ENCODE measurements at regions not wholly inside any gene's neighbourhood (a gene's known extent, or its start where the extent isn't known, plus 50 kb on each side); places are given as distances from the start of the nearest gene placed in this dataset.
"Not testable (repeated sequence)": the region's sequence is repeated elsewhere in the genome, so short reads cannot be mapped to it uniquely, and the experiment has no call there.

DNA sequence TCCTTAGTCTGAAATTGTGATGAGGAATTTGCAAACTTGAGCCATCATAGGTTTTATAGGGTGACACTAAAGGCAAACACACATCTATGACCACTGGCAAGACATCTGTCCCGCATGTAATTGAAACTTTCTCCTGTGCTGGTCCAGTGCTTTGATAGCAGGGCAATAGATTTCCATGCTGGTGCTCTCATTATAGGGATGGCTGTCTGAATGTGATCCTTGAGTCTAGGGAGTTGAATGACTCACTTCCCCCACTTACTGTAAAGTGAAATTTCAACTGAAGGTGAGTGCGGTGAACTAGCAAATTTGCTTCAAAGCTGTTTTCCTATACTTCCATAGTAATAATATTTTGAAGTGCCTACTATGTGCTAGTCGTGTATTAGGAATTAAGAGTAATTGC, 1630.0 kb downstream of the STIM2 start:
- intact Hi-C loops (cut with DNase I; ENCODE audit: low total_unique reads): no loop called here
- H3K9me3 ChIP-seq: no peaks in the 10 kb centered on the region
- H3K27me3 ChIP-seq: no peaks in the 10 kb centered on the region
- TF ChIP-seq, protein P1, sequence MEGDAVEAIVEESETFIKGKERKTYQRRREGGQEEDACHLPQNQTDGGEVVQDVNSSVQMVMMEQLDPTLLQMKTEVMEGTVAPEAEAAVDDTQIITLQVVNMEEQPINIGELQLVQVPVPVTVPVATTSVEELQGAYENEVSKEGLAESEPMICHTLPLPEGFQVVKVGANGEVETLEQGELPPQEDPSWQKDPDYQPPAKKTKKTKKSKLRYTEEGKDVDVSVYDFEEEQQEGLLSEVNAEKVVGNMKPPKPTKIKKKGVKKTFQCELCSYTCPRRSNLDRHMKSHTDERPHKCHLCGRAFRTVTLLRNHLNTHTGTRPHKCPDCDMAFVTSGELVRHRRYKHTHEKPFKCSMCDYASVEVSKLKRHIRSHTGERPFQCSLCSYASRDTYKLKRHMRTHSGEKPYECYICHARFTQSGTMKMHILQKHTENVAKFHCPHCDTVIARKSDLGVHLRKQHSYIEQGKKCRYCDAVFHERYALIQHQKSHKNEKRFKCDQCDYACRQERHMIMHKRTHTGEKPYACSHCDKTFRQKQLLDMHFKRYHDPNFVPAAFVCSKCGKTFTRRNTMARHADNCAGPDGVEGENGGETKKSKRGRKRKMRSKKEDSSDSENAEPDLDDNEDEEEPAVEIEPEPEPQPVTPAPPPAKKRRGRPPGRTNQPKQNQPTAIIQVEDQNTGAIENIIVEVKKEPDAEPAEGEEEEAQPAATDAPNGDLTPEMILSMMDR (IDR thresholded peaks at IDR 0.05): no peak
- TF ChIP-seq POLR2A (IDR thresholded peaks at IDR 0.05): no peak
- TF ChIP-seq POLR2AphosphoS5 (IDR thresholded peaks at IDR 0.05): no peak
- no peak overlapping the region for H3K4me3 ChIP-seq
- no peak for DNase-seq (ENCODE audit: low spot score in 2 of 2)
- no peaks in the 10 kb centered on the region for H3K4me1 ChIP-seq
- peaks cover 4% of the 10 kb centered on the region for H3K36me3 ChIP-seq
- no peak overlapping the region for H3K27ac ChIP-seq

DNA sequence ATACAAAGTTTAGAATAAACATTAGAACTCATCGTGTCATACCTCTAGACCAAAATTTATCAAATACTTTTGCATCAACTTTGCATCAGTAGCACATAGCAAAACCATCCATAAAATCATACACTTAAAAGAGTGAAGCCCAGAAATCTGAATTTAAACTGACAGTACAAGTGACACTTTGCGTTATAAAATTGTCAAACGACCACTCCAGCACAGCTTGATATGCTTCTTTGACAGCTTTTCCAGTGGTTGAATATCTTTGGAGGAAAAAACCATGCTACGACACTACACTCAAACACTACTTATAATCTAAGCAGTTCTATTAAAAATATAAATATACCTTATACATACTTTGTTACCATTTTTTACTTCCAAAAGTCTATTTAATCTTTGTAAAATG, 1644.4 kb downstream of the STIM2 start:
- TF ChIP-seq POLR2A (IDR thresholded peaks at IDR 0.05) (no peak), POLR2AphosphoS5 (IDR thresholded peaks at IDR 0.05) (no peak)
- TF ChIP-seq, protein P1 (IDR thresholded peaks at IDR 0.05): no peak
- Histone ChIP-seq H3K27me3 (no peaks in the 10 kb centered on the region), H3K4me3 (no peak overlapping the region), H3K9me3 (no peaks in the 10 kb centered on the region), H3K36me3 (peaks cover 3% of the 10 kb centered on the region), H3K27ac (no peak overlapping the region), H3K4me1 (no peaks in the 10 kb centered on the region)
- DNase-seq (ENCODE audit: low spot score in 2 of 2): no peak
- intact Hi-C loops (cut with DNase I; ENCODE audit: low total_unique reads): no loop called here

DNA sequence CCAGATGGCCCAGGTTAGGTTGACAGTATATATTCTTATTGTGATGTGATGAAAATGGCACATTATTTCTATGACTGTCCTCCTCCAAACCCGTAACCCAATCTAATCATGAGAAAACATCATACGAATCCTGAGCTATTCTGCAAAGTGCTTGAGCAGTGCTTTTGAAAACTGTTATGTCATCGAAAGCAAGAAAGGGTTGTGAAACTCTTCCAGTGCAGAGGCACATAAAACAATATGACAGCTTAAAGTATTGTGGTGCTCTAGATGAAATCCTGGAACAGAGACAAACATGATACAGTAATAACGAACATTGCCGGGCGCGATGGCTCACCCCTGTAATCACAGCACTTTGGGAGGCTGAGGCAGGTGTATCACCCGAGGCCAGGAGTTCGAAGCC, 1648.0 kb downstream of the STIM2 start:
- no peak for DNase-seq (ENCODE audit: low spot score in 2 of 2)
- H3K4me1 ChIP-seq: no peaks in the 10 kb centered on the region
- H3K4me3 ChIP-seq: no peak overlapping the region
- H3K9me3 ChIP-seq: no peaks in the 10 kb centered on the region
- no peaks in the 10 kb centered on the region for H3K36me3 ChIP-seq
- H3K27ac ChIP-seq: no peak overlapping the region
- intact Hi-C loops (cut with DNase I; ENCODE audit: low total_unique reads): no loop called here
- no peak for TF ChIP-seq POLR2A (IDR thresholded peaks at IDR 0.05)
- TF ChIP-seq, protein P1 (IDR thresholded peaks at IDR 0.05): no peak
- no peak for TF ChIP-seq POLR2AphosphoS5 (IDR thresholded peaks at IDR 0.05)
- H3K27me3 ChIP-seq: no peaks in the 10 kb centered on the region

DNA sequence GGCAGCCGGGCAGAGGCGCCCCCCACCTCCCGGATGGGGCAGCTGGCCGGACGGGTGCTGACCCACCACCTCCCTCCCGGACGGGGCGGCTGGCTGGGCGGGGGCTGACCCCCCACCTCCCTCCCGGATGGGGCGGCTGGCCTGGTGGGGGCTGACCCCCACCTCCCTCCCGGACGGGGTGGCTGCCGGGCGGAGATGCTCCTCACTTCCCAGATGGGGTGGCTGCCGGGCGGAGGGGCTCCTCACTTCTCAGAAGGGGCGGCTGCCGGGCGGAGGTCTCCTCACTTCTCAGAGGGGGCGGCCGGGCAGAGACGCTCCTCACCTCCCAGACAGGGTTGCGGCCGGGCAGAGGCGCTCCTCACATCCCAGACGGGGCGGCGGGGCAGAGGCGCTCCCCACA, 1654.1 kb downstream of the STIM2 start:
- not testable (repeated sequence) for H3K4me1 ChIP-seq

DNA sequence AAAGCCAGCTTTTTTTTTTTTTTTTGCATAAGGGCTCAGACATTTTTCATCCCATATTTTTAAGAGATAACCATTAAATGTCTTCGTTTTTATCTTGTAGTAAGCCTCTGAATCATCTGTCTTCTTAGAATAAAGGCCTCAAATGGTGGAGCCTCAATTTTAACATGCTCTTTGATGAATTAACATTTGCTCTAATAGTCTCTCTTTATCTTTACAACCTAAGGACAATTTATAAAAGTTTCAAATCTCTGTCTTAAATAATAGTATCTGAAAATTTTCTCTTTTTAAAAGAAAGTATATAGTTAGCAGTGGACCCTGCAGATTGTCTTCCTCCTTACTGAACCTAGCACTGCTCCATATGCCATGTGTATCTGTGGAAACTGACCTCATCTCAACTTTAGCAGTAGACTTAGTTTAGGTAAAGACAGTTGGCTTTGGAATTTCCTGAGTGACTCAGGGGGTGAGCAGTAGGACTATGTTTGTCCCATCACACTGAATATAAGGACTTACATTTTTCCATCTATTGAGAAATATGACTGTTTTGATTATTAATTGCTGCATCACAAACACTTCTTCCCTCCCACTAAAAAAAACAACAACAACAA, 1658.0 kb downstream of the STIM2 start:
- no peaks in the 10 kb centered on the region for H3K4me1 ChIP-seq
- no peak overlapping the region for H3K4me3 ChIP-seq
- no peaks in the 10 kb centered on the region for H3K9me3 ChIP-seq
- no peaks in the 10 kb centered on the region for H3K36me3 ChIP-seq
- no peaks in the 10 kb centered on the region for H3K27me3 ChIP-seq
- no peak for TF ChIP-seq POLR2AphosphoS5 (IDR thresholded peaks at IDR 0.05)
- no peak for TF ChIP-seq POLR2A (IDR thresholded peaks at IDR 0.05)
- TF ChIP-seq, protein P1 (IDR thresholded peaks at IDR 0.05): no peak
- DNase-seq (ENCODE audit: low spot score in 2 of 2): no peak
- H3K27ac ChIP-seq: no peak overlapping the region
- intact Hi-C loops (cut with DNase I; ENCODE audit: low total_unique reads): no loop called here

More for the DNA sequence above, 1654.1 kb downstream of the STIM2 start:
- DNase-seq (ENCODE audit: low spot score in 2 of 2); intact Hi-C loops (cut with DNase I; ENCODE audit: low total_unique reads); H3K4me3 ChIP-seq; H3K27ac ChIP-seq; H3K27me3 ChIP-seq; H3K9me3 ChIP-seq; H3K36me3 ChIP-seq: not testable (repeated sequence)
